ENCODE measurements at regions not wholly inside any gene's neighbourhood (a gene's known extent, or its start where the extent isn't known, plus 50 kb on each side); places are given as distances from the start of the nearest gene placed in this dataset.

- no peak for DNase-seq (ENCODE audit: low read depth in 3 of 3)
Observed at GRCh38 chr2:18723219-18723618, 133.8 kb upstream of the NT5C1B start.

- DNase-seq (ENCODE audit: low read depth in 3 of 3): no peak
Observed at GRCh38 chr2:18722101-18722500, 132.7 kb upstream of the NT5C1B start.

GRCh38 chr2:18721038-18721922, 131.9 kb upstream of the NT5C1B start:
- DNase-seq (ENCODE audit: low read depth in 3 of 3): no peak

- DNase-seq (ENCODE audit: low read depth in 3 of 3): no peak
Observed at GRCh38 chr2:18719978-18720775, 130.8 kb upstream of the NT5C1B start.

GRCh38 chr2:18708203-18708715, 118.9 kb upstream of the NT5C1B start:
- no peak for DNase-seq (ENCODE audit: low read depth in 3 of 3)

GRCh38 chr2:18706001-18706400, 116.6 kb upstream of the NT5C1B start:
- DNase-seq (ENCODE audit: low read depth in 3 of 3): no peak

- no peak for DNase-seq (ENCODE audit: low read depth in 3 of 3)
Observed at GRCh38 chr2:18704276-18704675, 114.9 kb upstream of the NT5C1B start.

- no peak for DNase-seq (ENCODE audit: low read depth in 3 of 3)
Observed at GRCh38 chr2:18703555-18703954, 114.2 kb upstream of the NT5C1B start.

- no peak for DNase-seq (ENCODE audit: low read depth in 3 of 3)
Observed at GRCh38 chr2:18701981-18702380, 112.6 kb upstream of the NT5C1B start.

- DNase-seq (ENCODE audit: low read depth in 3 of 3): no peak
Observed at GRCh38 chr2:18701546-18701945, 112.2 kb upstream of the NT5C1B start.

GRCh38 chr2:18690342-18690741, 101.0 kb upstream of the NT5C1B start:
- no peak for DNase-seq (ENCODE audit: low read depth in 3 of 3)

- DNase-seq (ENCODE audit: low read depth in 3 of 3): no peak
Observed at GRCh38 chr2:18684206-18685038, 95.1 kb upstream of the NT5C1B start.

- DNase-seq (ENCODE audit: low read depth in 3 of 3): no peak
Observed at GRCh38 chr2:18682681-18683080, 93.3 kb upstream of the NT5C1B start.

- no peak for DNase-seq (ENCODE audit: low read depth in 3 of 3)
Observed at GRCh38 chr2:18677280-18677679, 87.9 kb upstream of the NT5C1B start.

- DNase-seq (ENCODE audit: low read depth in 3 of 3): no peak
Observed at GRCh38 chr2:18674309-18674708, 84.9 kb upstream of the NT5C1B start.

GRCh38 chr2:18671363-18671762, 82.0 kb upstream of the NT5C1B start:
- DNase-seq (ENCODE audit: low read depth in 3 of 3): no peak

- no peak for DNase-seq (ENCODE audit: low read depth in 3 of 3)
Observed at GRCh38 chr2:18668221-18668620, 78.9 kb upstream of the NT5C1B start.

- DNase-seq (ENCODE audit: low read depth in 3 of 3): no peak
Observed at GRCh38 chr2:18664421-18664820, 75.1 kb upstream of the NT5C1B start.

GRCh38 chr2:18663861-18664260, 74.5 kb upstream of the NT5C1B start:
- no peak for DNase-seq (ENCODE audit: low read depth in 3 of 3)

GRCh38 chr2:18662689-18663088, 73.3 kb upstream of the NT5C1B start:
- no peak for DNase-seq (ENCODE audit: low read depth in 3 of 3)

GRCh38 chr2:18659915-18660314, 70.5 kb upstream of the NT5C1B start:
- DNase-seq (ENCODE audit: low read depth in 3 of 3): no peak

- DNase-seq (ENCODE audit: low read depth in 3 of 3): no peak
Observed at GRCh38 chr2:18656048-18656447, 66.7 kb upstream of the NT5C1B start.
